ENCODE measurements at regions not wholly inside any gene's neighbourhood (a gene's known extent, or its start where the extent isn't known, plus 50 kb on each side); places are given as distances from the start of the nearest gene placed in this dataset.
"Not testable (repeated sequence)": the region's sequence is repeated elsewhere in the genome, so short reads cannot be mapped to it uniquely, and the experiment has no call there.

DNA sequence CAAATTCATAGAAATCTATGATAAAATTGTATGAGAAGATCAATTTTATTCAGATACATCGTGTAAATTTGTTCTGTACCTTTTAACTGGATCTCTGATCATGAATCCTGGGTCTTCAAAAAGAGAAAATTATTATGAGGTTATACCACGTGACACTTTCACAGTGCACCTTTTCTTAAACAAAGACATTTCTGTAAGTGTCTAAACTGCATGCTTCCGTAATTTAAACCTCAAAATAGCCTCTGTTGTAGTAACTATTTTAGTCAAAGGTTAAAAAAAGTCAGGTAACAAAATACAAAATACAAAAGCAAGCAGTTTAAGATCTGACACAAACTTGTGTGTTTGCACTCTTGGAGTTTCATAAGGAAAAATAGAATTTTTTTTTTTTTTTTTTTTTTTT lies 171.3 kb downstream of the SPIN4 start:
- H2BK5ac ChIP-seq (ENCODE audit: low read length); H3K79me2 ChIP-seq (ENCODE audit: control insufficient read depth, insufficient read depth, low read length); H3K4me1 ChIP-seq (ENCODE audit: control insufficient read depth, low read depth, low read length); H4K8ac ChIP-seq (ENCODE audit: low read depth, low read length); H2AK5ac ChIP-seq (ENCODE audit: low read length); H2BK15ac ChIP-seq (replicated peaks; ENCODE audit: low read depth); H3K79me1 ChIP-seq (ENCODE audit: low read length); H3K9ac ChIP-seq (ENCODE audit: low read length); H3K27me3 ChIP-seq (ENCODE audit: insufficient read depth, low read length, poor library complexity); H3K18ac ChIP-seq (ENCODE audit: low read length); H3K4me3 ChIP-seq (ENCODE audit: low read length); H3K36me3 ChIP-seq (ENCODE audit: control insufficient read depth, insufficient read depth, low read length); H3K4me2 ChIP-seq (ENCODE audit: low read length); H3K23ac ChIP-seq (ENCODE audit: low read length); H4K5ac ChIP-seq (ENCODE audit: low read length); H3K56ac ChIP-seq (ENCODE audit: low read length); H3K4ac ChIP-seq (ENCODE audit: low read depth, low read length); H2BK120ac ChIP-seq (ENCODE audit: low read depth, low read length); H3K27ac ChIP-seq (ENCODE audit: low read depth, low read length); DNase-seq: not testable (repeated sequence)
- no CpG with 5 or more reads among the region's 3 CpGs for WGBS (ENCODE audit: extremely low coverage, insufficient coverage, low lambda C conversion rate)

- H3K79me1 ChIP-seq (ENCODE audit: low read length); H3K27me3 ChIP-seq (ENCODE audit: insufficient read depth, low read length, poor library complexity); DNase-seq; H2AK5ac ChIP-seq (ENCODE audit: low read length); H3K56ac ChIP-seq (ENCODE audit: low read length); H3K4me2 ChIP-seq (ENCODE audit: low read length); H3K9ac ChIP-seq (ENCODE audit: low read length); H3K18ac ChIP-seq (ENCODE audit: low read length); H3K4me1 ChIP-seq (ENCODE audit: control insufficient read depth, low read depth, low read length); H3K79me2 ChIP-seq (ENCODE audit: control insufficient read depth, insufficient read depth, low read length); H3K36me3 ChIP-seq (ENCODE audit: control insufficient read depth, insufficient read depth, low read length); H3K27ac ChIP-seq (ENCODE audit: low read depth, low read length); H3K4me3 ChIP-seq (ENCODE audit: low read length); H2BK120ac ChIP-seq (ENCODE audit: low read depth, low read length); H2BK5ac ChIP-seq (ENCODE audit: low read length); H4K5ac ChIP-seq (ENCODE audit: low read length); H2BK15ac ChIP-seq (replicated peaks; ENCODE audit: low read depth); H3K23ac ChIP-seq (ENCODE audit: low read length); H3K4ac ChIP-seq (ENCODE audit: low read depth, low read length); H4K8ac ChIP-seq (ENCODE audit: low read depth, low read length): not testable (repeated sequence)
- WGBS (ENCODE audit: extremely low coverage, insufficient coverage, low lambda C conversion rate): no CpG with 5 or more reads among the region's 4 CpGs
Observed at GRCh38 chrX:63176578-63176977, 174.6 kb downstream of the SPIN4 start.

GRCh38 chrX:63173841-63174718 lies 177.1 kb downstream of the SPIN4 start:
- not testable (repeated sequence) for H4K5ac ChIP-seq (ENCODE audit: low read length); H3K4ac ChIP-seq (ENCODE audit: low read depth, low read length); DNase-seq; H3K23ac ChIP-seq (ENCODE audit: low read length); H3K79me1 ChIP-seq (ENCODE audit: low read length); H3K9ac ChIP-seq (ENCODE audit: low read length); H2BK15ac ChIP-seq (replicated peaks; ENCODE audit: low read depth); H3K56ac ChIP-seq (ENCODE audit: low read length); H3K36me3 ChIP-seq (ENCODE audit: control insufficient read depth, insufficient read depth, low read length); H3K27ac ChIP-seq (ENCODE audit: low read depth, low read length); H3K27me3 ChIP-seq (ENCODE audit: insufficient read depth, low read length, poor library complexity); H2BK120ac ChIP-seq (ENCODE audit: low read depth, low read length); H3K18ac ChIP-seq (ENCODE audit: low read length); H4K8ac ChIP-seq (ENCODE audit: low read depth, low read length); H2BK5ac ChIP-seq (ENCODE audit: low read length); H3K4me3 ChIP-seq (ENCODE audit: low read length); H3K79me2 ChIP-seq (ENCODE audit: control insufficient read depth, insufficient read depth, low read length); H2AK5ac ChIP-seq (ENCODE audit: low read length); H3K4me1 ChIP-seq (ENCODE audit: control insufficient read depth, low read depth, low read length); H3K4me2 ChIP-seq (ENCODE audit: low read length)
- WGBS (ENCODE audit: extremely low coverage, insufficient coverage, low lambda C conversion rate): no CpG with 5 or more reads among the region's 8 CpGs

DNA sequence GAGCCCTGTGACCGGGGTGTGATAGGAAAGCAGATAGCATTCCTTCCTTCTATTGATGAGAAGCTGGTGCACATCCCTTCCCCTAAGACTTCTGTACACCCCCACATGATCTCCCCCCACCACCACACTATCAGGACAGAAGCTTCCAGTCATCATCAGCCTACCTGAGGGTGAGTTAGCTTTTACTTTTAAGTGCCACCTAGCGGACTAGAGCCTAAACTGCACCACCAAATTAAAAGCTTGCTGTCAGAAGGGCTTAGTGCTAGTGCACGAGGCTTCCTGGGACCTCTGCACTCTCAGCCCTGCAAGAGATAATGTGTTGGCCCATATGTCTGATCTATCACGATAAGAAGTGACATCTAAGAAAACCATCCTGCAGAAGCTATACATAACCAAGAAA lies 181.7 kb downstream of the SPIN4 start:
- H3K79me1 ChIP-seq (ENCODE audit: low read length); H2BK120ac ChIP-seq (ENCODE audit: low read depth, low read length); H3K23ac ChIP-seq (ENCODE audit: low read length); H3K4ac ChIP-seq (ENCODE audit: low read depth, low read length); H3K18ac ChIP-seq (ENCODE audit: low read length); H3K36me3 ChIP-seq (ENCODE audit: control insufficient read depth, insufficient read depth, low read length); H3K56ac ChIP-seq (ENCODE audit: low read length); H2BK5ac ChIP-seq (ENCODE audit: low read length); DNase-seq; H4K5ac ChIP-seq (ENCODE audit: low read length); H3K4me3 ChIP-seq (ENCODE audit: low read length); H3K79me2 ChIP-seq (ENCODE audit: control insufficient read depth, insufficient read depth, low read length); H2BK15ac ChIP-seq (replicated peaks; ENCODE audit: low read depth); H3K27ac ChIP-seq (ENCODE audit: low read depth, low read length); H3K4me2 ChIP-seq (ENCODE audit: low read length); H3K4me1 ChIP-seq (ENCODE audit: control insufficient read depth, low read depth, low read length); H4K8ac ChIP-seq (ENCODE audit: low read depth, low read length); H2AK5ac ChIP-seq (ENCODE audit: low read length); H3K27me3 ChIP-seq (ENCODE audit: insufficient read depth, low read length, poor library complexity); H3K9ac ChIP-seq (ENCODE audit: low read length): not testable (repeated sequence)
- no CpG with 5 or more reads among the region's 4 CpGs for whole genome bisulfite sequencing (ENCODE audit: extremely low coverage, insufficient coverage, low lambda C conversion rate)

DNA sequence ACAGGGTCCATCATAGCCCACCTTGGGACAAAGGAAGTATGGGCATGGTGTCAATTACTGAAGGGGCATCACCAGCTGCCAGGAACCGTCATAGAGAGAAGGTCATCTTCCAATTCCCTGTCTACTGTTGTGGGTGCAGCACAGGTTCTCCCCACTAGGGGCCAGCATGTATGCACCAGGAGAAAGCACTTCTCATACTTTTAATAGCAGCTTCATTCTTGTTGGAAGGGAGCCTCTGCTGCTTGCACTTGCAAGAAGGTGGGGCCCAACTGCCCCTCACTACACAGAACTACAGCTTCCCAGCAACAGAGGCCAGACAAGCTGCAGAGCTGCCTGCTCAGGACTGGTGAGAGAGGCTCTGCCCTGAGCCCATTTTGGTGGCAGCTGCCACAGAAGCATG lies 182.2 kb downstream of the SPIN4 start:
- H3K56ac ChIP-seq (ENCODE audit: low read length); H2BK15ac ChIP-seq (replicated peaks; ENCODE audit: low read depth); H3K4me1 ChIP-seq (ENCODE audit: control insufficient read depth, low read depth, low read length); H3K4me3 ChIP-seq (ENCODE audit: low read length); H4K5ac ChIP-seq (ENCODE audit: low read length); DNase-seq; H3K27ac ChIP-seq (ENCODE audit: low read depth, low read length); H3K79me2 ChIP-seq (ENCODE audit: control insufficient read depth, insufficient read depth, low read length); H2BK5ac ChIP-seq (ENCODE audit: low read length); H2BK120ac ChIP-seq (ENCODE audit: low read depth, low read length); H3K4me2 ChIP-seq (ENCODE audit: low read length); H3K23ac ChIP-seq (ENCODE audit: low read length); H3K27me3 ChIP-seq (ENCODE audit: insufficient read depth, low read length, poor library complexity); H3K18ac ChIP-seq (ENCODE audit: low read length); H3K4ac ChIP-seq (ENCODE audit: low read depth, low read length); H3K79me1 ChIP-seq (ENCODE audit: low read length); H3K36me3 ChIP-seq (ENCODE audit: control insufficient read depth, insufficient read depth, low read length); H3K9ac ChIP-seq (ENCODE audit: low read length); H2AK5ac ChIP-seq (ENCODE audit: low read length); H4K8ac ChIP-seq (ENCODE audit: low read depth, low read length): not testable (repeated sequence)
- no CpG with 5 or more reads among the region's 1 CpG for WGBS (ENCODE audit: extremely low coverage, insufficient coverage, low lambda C conversion rate)

GRCh38 chrX:63167002-63167401 lies 184.1 kb downstream of the SPIN4 start:
- H3K9ac ChIP-seq (ENCODE audit: low read length); H3K4ac ChIP-seq (ENCODE audit: low read depth, low read length); H3K79me2 ChIP-seq (ENCODE audit: control insufficient read depth, insufficient read depth, low read length); H2BK15ac ChIP-seq (replicated peaks; ENCODE audit: low read depth); H3K4me2 ChIP-seq (ENCODE audit: low read length); H3K23ac ChIP-seq (ENCODE audit: low read length); H3K27ac ChIP-seq (ENCODE audit: low read depth, low read length); DNase-seq; H3K18ac ChIP-seq (ENCODE audit: low read length); H2AK5ac ChIP-seq (ENCODE audit: low read length); H3K79me1 ChIP-seq (ENCODE audit: low read length); H3K36me3 ChIP-seq (ENCODE audit: control insufficient read depth, insufficient read depth, low read length); H4K5ac ChIP-seq (ENCODE audit: low read length); H2BK5ac ChIP-seq (ENCODE audit: low read length); H3K4me3 ChIP-seq (ENCODE audit: low read length); H3K27me3 ChIP-seq (ENCODE audit: insufficient read depth, low read length, poor library complexity); H4K8ac ChIP-seq (ENCODE audit: low read depth, low read length); H3K4me1 ChIP-seq (ENCODE audit: control insufficient read depth, low read depth, low read length); H3K56ac ChIP-seq (ENCODE audit: low read length); H2BK120ac ChIP-seq (ENCODE audit: low read depth, low read length): not testable (repeated sequence)
- WGBS (ENCODE audit: extremely low coverage, insufficient coverage, low lambda C conversion rate): no CpG with 5 or more reads among the region's 1 CpG

All from mesendoderm (in vitro differentiated cells).